22Rv1 (cell line): ENCODE measurements at regions not wholly inside any gene's neighbourhood (a gene's known extent, or its start where the extent isn't known, plus 50 kb on each side); places are given as distances from the start of the nearest gene placed in this dataset.
A peak's percentile ranks its signal among the peaks of the same experiment; 100 is the strongest.

ENCODE experiments used
- H3K27ac ChIP-seq: fragments of 450-650 bp; 2 replicates; pipeline ENCODE4 v1.5.1; 2017
- ZFX ChIP-seq: fragments of 450-650 bp; IDR thresholded peaks from 2 replicates; pipeline ENCODE4 v1.6.1; 2017; ENCODE audit warnings: antibody characterized with exemption, borderline replicate concordance
- TF ChIP-seq, protein P1 (sequence below): fragments of 450-650 bp; IDR thresholded peaks from 2 replicates; pipeline ENCODE4 v1.5.1; 2017; ENCODE audit warnings: mild to moderate bottlenecking

DNA sequence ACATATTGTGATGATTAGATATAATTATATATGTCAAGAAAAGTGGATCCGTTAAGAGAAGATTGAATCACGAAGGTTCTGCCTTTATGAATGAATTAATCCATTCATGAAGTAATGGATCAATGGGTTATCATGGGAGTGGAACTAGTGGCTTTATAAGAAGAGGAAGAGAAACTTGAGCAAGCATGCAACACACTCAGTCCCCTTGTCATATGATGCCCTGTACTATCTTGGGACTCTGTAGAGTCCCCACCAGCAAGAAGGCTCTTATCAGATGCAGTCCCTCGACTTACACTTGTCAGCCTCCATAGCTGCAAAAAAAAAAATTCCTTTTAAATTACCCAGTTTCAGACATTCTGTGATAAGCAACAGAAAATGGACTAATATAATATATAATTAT, 301.9 kb downstream of the RAP2B start:
- no peak for TF ChIP-seq ZFX
- TF ChIP-seq, protein P1, sequence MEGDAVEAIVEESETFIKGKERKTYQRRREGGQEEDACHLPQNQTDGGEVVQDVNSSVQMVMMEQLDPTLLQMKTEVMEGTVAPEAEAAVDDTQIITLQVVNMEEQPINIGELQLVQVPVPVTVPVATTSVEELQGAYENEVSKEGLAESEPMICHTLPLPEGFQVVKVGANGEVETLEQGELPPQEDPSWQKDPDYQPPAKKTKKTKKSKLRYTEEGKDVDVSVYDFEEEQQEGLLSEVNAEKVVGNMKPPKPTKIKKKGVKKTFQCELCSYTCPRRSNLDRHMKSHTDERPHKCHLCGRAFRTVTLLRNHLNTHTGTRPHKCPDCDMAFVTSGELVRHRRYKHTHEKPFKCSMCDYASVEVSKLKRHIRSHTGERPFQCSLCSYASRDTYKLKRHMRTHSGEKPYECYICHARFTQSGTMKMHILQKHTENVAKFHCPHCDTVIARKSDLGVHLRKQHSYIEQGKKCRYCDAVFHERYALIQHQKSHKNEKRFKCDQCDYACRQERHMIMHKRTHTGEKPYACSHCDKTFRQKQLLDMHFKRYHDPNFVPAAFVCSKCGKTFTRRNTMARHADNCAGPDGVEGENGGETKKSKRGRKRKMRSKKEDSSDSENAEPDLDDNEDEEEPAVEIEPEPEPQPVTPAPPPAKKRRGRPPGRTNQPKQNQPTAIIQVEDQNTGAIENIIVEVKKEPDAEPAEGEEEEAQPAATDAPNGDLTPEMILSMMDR: no peak
- H3K27ac ChIP-seq: no peak overlapping the region

DNA sequence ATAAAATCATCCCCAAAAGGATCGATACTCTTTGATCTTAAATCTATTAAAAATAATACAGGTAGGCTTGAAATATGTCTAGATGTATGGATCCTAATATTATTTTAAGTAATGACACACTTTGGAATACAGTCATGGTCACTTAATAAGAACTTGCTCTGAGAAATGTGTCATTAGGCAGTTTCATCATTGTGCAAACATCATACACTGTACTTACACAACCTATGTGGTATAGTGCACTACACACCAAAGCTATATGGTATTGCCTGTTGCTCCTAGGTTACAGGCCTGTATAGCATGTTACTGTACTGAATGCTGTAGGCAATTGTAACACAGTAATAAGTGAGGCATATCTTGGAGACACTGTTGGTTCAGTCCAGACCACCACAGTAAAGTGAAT, 307.1 kb downstream of the RAP2B start:
- no peak for TF ChIP-seq ZFX
- TF ChIP-seq, protein P1: no peak

DNA sequence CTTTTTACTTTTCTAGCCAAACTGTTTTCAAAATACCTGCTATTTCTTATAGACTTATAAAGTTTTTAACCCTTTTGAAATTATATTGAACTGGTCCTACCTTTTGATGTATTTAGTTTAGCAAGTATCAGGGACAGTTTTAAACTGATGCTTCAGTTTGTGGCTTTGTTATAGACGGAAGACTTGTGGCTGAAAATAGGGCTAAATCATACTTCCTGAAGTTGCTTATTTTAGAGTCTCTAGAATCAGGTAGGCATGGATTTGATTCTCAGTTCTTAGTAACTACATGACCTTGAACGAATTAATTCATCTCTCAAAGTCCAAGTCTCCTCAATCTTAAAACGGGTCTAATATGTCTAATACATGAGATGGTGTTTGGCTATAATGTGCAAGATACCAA, 322.8 kb downstream of the RAP2B start:
- H3K27ac ChIP-seq: no peak overlapping the region
- TF ChIP-seq ZFX: no peak
- TF ChIP-seq, protein P1: no peak

More for the DNA sequence above, 307.1 kb downstream of the RAP2B start:
- H3K27ac ChIP-seq: no peak overlapping the region

DNA sequence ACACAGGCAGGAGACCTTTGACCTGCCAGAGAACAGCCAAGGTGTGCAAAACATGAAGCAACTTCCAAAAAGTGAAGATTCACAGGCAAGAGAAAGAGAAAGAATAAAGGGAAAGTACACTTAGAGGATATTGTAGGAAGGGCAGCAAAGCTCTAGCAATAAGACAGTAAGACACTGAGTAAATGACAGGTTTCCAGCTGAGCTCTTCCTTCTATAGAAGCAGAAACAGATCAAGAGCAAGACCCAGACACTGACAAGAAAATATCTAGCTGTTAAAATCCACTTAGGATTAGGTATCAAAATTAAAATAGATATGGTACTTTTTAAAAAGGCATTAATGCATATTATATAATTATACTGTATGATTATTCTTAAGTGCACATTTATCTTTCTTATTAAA, 333.4 kb downstream of the RAP2B start:
- no peak overlapping the region for H3K27ac ChIP-seq
- TF ChIP-seq, protein P1: no peak
- TF ChIP-seq ZFX: no peak

DNA sequence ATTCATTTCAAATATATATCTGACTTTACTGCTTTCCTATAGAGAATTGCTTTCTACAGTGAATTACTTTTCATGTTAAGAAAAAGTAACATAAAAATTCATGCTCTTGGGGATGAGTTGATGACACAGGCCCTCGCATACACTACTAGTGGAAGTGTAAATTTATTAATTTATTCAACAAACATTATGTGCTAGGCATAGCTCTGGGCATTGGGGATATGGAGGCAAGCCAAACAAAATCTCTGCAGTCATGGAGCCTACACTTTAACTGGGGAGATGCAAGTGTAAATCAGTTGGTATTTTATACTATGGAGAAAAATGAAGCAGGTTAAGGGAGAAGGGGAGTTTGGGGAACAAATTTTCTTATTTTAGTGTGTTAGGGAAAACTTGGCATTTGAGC, 340.7 kb downstream of the RAP2B start:
- H3K27ac ChIP-seq: no peak overlapping the region
- no peak for TF ChIP-seq ZFX
- TF ChIP-seq, protein P1: no peak

DNA sequence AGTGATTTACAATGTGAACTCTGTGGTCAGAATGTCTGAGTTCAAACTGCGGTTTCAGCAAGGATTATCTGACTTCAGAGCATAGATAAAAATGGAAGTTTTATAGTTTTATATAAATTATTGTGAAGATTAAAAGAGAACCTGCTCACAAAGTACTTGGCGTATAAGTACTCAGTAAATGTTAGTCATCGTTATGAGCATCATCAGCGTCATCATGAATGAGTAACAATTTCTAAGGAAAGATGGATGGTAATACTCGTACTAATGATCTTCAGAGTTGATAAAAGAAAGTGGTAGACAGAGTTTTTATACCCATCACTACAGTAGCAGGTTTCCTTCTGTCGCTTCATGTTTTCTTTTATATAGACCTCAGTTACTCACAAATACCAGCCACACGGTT, 341.8 kb downstream of the RAP2B start:
- no peak overlapping the region for H3K27ac ChIP-seq
- TF ChIP-seq ZFX: no peak
- TF ChIP-seq, protein P1: no peak

DNA sequence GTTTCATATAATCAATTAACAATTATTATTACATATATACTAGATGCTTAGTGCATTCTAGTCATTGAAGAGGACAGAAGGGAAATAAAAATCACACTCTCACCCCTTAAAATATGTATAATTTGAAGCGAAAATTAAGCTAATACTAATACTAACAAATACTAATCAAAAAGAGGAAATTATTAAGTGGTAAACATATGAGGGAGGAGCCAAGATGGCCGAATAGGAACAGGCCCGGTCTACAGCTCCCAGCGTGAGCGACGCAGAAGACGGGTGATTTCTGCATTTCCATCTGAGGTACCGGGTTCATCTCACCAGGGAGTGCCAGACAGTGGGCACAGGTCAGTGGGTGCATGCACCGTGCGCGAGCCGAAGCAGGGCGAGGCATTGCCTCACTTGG, 344.2 kb downstream of the RAP2B start:
- H3K27ac ChIP-seq: peak overlapping the region; percentile 73

DNA sequence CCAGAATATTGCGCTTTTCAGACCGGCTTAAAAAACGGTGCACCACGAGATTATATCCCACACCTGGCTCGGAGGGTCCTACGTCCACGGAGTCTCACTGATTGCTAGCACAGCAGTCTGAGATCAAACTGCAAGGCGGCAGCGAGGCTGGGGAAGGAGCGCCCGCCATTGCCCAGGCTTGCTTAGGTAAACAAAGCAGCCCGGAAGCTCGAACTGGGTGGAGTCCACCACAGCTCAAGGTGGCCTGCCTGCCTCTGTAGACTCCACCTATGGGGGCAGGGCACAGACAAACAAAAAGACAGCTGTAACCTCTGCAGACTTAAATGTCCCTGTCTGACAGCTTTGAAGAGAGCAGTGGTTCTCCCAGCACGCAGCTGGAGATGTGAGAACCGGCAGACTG, 344.7 kb downstream of the RAP2B start:
- H3K27ac ChIP-seq: peak overlapping the region; percentile 73
